ENCODE measurements at regions not wholly inside any gene's neighbourhood (a gene's known extent, or its start where the extent isn't known, plus 50 kb on each side); places are given as distances from the start of the nearest gene placed in this dataset.

DNA sequence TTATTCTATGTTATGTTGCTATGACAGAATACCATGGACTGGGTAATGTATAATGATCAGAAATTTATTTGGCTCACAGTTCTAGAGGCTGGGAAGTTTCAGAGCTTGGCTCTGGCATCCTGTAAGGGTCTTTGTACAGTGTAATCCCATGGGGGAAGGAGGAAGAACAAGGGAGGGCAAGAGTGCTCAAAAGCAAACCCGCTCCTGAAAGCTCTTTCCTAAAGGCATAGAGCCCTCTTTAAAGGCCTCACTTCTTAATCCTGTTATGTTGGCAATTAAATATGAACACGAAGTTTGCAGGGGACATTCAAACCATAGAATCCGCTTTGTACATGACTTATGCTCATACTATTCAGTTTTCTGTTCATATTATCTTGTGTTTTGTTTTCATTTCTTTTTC lies 191.3 kb upstream of the CTSO start:
- DNase-seq (ENCODE audit: low spot score), result no peak

More for the DNA sequence above, 191.3 kb upstream of the CTSO start:
- Histone ChIP-seq H3K4me3 (no peak overlapping the region), H3F3A (replicated peaks; ENCODE audit: low read depth) (no peaks in the 10 kb centered on the region), H2AFZ (peak overlapping the region; percentile 15; the same call in 1 of the 2 replicates), H4K20me1 (replicated peaks; ENCODE audit: insufficient read depth) (no peaks in the 10 kb centered on the region), H3K27me3 (ENCODE audit: insufficient read depth) (no peaks in the 10 kb centered on the region), H3K36me3 (ENCODE audit: insufficient read depth) (no peaks in the 10 kb centered on the region), H3K9me2 (ENCODE audit: insufficient read depth) (no peaks in the 10 kb centered on the region), H3K27ac (ENCODE audit: low read depth) (no peak overlapping the region), H3K79me2 (replicated peaks; ENCODE audit: insufficient read depth) (no peaks in the 10 kb centered on the region), H3K4me1 (ENCODE audit: insufficient read depth) (no peaks in the 10 kb centered on the region), H3K4me2 (no peak overlapping the region)
- H3K27me3 Mint-ChIP-seq (ENCODE audit: insufficient read depth, low read depth, poor library complexity), result no peaks in the 10 kb centered on the region
- no peaks in the 10 kb centered on the region for H3K4me1 Mint-ChIP-seq
- TF ChIP-seq, protein P1, sequence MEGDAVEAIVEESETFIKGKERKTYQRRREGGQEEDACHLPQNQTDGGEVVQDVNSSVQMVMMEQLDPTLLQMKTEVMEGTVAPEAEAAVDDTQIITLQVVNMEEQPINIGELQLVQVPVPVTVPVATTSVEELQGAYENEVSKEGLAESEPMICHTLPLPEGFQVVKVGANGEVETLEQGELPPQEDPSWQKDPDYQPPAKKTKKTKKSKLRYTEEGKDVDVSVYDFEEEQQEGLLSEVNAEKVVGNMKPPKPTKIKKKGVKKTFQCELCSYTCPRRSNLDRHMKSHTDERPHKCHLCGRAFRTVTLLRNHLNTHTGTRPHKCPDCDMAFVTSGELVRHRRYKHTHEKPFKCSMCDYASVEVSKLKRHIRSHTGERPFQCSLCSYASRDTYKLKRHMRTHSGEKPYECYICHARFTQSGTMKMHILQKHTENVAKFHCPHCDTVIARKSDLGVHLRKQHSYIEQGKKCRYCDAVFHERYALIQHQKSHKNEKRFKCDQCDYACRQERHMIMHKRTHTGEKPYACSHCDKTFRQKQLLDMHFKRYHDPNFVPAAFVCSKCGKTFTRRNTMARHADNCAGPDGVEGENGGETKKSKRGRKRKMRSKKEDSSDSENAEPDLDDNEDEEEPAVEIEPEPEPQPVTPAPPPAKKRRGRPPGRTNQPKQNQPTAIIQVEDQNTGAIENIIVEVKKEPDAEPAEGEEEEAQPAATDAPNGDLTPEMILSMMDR (conservative IDR thresholded peaks at IDR 0.05; ENCODE audit: low read depth in 2 of 2), result no peak
- no peak for TF ChIP-seq JUNB (IDR thresholded peaks at IDR 0.05; ENCODE audit: unreplicated experiment)
- no peak for TF ChIP-seq STAT1 (IDR thresholded peaks at IDR 0.05; ENCODE audit: unreplicated experiment)
- TF ChIP-seq, protein P2, sequence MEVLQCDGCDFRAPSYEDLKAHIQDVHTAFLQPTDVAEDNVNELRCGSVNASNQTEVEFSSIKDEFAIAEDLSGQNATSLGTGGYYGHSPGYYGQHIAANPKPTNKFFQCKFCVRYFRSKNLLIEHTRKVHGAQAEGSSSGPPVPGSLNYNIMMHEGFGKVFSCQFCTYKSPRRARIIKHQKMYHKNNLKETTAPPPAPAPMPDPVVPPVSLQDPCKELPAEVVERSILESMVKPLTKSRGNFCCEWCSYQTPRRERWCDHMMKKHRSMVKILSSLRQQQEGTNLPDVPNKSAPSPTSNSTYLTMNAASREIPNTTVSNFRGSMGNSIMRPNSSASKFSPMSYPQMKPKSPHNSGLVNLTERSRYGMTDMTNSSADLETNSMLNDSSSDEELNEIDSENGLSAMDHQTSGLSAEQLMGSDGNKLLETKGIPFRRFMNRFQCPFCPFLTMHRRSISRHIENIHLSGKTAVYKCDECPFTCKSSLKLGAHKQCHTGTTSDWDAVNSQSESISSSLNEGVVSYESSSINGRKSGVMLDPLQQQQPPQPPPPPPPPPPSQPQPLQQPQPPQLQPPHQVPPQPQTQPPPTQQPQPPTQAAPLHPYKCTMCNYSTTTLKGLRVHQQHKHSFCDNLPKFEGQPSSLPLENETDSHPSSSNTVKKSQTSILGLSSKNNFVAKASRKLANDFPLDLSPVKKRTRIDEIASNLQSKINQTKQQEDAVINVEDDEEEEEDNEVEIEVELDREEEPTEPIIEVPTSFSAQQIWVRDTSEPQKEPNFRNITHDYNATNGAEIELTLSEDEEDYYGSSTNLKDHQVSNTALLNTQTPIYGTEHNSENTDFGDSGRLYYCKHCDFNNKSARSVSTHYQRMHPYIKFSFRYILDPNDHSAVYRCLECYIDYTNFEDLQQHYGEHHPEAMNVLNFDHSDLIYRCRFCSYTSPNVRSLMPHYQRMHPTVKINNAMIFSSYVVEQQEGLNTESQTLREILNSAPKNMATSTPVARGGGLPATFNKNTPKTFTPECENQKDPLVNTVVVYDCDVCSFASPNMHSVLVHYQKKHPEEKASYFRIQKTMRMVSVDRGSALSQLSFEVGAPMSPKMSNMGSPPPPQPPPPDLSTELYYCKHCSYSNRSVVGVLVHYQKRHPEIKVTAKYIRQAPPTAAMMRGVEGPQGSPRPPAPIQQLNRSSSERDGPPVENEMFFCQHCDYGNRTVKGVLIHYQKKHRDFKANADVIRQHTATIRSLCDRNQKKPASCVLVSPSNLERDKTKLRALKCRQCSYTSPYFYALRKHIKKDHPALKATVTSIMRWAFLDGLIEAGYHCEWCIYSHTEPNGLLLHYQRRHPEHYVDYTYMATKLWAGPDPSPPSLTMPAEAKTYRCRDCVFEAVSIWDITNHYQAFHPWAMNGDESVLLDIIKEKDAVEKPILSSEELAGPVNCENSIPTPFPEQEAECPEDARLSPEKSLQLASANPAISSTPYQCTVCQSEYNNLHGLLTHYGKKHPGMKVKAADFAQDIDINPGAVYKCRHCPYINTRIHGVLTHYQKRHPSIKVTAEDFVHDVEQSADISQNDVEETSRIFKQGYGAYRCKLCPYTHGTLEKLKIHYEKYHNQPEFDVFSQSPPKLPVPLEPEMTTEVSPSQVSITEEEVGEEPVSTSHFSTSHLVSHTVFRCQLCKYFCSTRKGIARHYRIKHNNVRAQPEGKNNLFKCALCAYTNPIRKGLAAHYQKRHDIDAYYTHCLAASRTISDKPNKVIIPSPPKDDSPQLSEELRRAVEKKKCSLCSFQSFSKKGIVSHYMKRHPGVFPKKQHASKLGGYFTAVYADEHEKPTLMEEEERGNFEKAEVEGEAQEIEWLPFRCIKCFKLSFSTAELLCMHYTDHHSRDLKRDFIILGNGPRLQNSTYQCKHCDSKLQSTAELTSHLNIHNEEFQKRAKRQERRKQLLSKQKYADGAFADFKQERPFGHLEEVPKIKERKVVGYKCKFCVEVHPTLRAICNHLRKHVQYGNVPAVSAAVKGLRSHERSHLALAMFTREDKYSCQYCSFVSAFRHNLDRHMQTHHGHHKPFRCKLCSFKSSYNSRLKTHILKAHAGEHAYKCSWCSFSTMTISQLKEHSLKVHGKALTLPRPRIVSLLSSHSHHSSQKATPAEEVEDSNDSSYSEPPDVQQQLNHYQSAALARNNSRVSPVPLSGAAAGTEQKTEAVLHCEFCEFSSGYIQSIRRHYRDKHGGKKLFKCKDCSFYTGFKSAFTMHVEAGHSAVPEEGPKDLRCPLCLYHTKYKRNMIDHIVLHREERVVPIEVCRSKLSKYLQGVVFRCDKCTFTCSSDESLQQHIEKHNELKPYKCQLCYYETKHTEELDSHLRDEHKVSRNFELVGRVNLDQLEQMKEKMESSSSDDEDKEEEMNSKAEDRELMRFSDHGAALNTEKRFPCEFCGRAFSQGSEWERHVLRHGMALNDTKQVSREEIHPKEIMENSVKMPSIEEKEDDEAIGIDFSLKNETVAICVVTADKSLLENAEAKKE (CRISPR knock-in tag; IDR thresholded peaks at IDR 0.05), result no peak
- no peak for TF ChIP-seq ZNF114 (CRISPR knock-in tag; IDR thresholded peaks at IDR 0.05)
- TF ChIP-seq NANOG (IDR thresholded peaks at IDR 0.05; ENCODE audit: borderline replicate concordance), result no peak
- no peak for TF ChIP-seq POLR2AphosphoS5 (IDR thresholded peaks at IDR 0.05; ENCODE audit: low read depth)
- TF ChIP-seq, protein P3, sequence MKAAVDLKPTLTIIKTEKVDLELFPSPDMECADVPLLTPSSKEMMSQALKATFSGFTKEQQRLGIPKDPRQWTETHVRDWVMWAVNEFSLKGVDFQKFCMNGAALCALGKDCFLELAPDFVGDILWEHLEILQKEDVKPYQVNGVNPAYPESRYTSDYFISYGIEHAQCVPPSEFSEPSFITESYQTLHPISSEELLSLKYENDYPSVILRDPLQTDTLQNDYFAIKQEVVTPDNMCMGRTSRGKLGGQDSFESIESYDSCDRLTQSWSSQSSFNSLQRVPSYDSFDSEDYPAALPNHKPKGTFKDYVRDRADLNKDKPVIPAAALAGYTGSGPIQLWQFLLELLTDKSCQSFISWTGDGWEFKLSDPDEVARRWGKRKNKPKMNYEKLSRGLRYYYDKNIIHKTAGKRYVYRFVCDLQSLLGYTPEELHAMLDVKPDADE (IDR thresholded peaks at IDR 0.05), result no peak
- TF ChIP-seq, protein P4, sequence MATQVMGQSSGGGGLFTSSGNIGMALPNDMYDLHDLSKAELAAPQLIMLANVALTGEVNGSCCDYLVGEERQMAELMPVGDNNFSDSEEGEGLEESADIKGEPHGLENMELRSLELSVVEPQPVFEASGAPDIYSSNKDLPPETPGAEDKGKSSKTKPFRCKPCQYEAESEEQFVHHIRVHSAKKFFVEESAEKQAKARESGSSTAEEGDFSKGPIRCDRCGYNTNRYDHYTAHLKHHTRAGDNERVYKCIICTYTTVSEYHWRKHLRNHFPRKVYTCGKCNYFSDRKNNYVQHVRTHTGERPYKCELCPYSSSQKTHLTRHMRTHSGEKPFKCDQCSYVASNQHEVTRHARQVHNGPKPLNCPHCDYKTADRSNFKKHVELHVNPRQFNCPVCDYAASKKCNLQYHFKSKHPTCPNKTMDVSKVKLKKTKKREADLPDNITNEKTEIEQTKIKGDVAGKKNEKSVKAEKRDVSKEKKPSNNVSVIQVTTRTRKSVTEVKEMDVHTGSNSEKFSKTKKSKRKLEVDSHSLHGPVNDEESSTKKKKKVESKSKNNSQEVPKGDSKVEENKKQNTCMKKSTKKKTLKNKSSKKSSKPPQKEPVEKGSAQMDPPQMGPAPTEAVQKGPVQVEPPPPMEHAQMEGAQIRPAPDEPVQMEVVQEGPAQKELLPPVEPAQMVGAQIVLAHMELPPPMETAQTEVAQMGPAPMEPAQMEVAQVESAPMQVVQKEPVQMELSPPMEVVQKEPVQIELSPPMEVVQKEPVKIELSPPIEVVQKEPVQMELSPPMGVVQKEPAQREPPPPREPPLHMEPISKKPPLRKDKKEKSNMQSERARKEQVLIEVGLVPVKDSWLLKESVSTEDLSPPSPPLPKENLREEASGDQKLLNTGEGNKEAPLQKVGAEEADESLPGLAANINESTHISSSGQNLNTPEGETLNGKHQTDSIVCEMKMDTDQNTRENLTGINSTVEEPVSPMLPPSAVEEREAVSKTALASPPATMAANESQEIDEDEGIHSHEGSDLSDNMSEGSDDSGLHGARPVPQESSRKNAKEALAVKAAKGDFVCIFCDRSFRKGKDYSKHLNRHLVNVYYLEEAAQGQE (IDR thresholded peaks at IDR 0.05; ENCODE audit: unreplicated experiment), result no peak
- no peak for TF ChIP-seq EZH2phosphoT487 (IDR thresholded peaks at IDR 0.05; ENCODE audit: unreplicated experiment)
- no peak for TF ChIP-seq CREB1 (CRISPR knock-in tag; IDR thresholded peaks at IDR 0.05; ENCODE audit: low read depth)
- no peak for TF ChIP-seq EZH2 (IDR thresholded peaks at IDR 0.05; ENCODE audit: low read depth, unreplicated experiment)
- TF ChIP-seq ZNF331 (CRISPR knock-in tag; IDR thresholded peaks at IDR 0.05; ENCODE audit: low read depth), result no peak
- no peak overlapping the region for H3K27ac Mint-ChIP-seq
- no peak overlapping the region for H3K4me3 Mint-ChIP-seq
- H3K36me3 Mint-ChIP-seq (ENCODE audit: low read depth), result no peaks in the 10 kb centered on the region
- H3K9me3 Mint-ChIP-seq, result no peaks in the 10 kb centered on the region
- no peak for ATAC-seq

Data from GM23338 (cell line).